Testis (tissue), 2 donors: ENCODE measurements at regions not wholly inside any gene's neighbourhood (a gene's known extent, or its start where the extent isn't known, plus 50 kb on each side); places are given as distances from the start of the nearest gene placed in this dataset.

Experiments used
- POLR2A ChIP-seq: fragments of 450-650 bp; IDR thresholded peaks from one replicate; pipeline ENCODE4 v1.6.1; 2017; ENCODE audit warnings: antibody characterized with exemption, mild to moderate bottlenecking, moderate library complexity
- TF ChIP-seq, protein P1 (sequence below), 3 experiments: fragments of 450-650 bp in 2 of 3; fragments of 200-600 bp in 1 of 3; sonication (generic) in 1 of 3; IDR thresholded peaks; one replicate each; pipeline ENCODE4 v1.5.1; 2016 to 2019; ENCODE audit warnings: antibody characterized with exemption in 3 of 3, mild to moderate bottlenecking in 2 of 3, moderate library complexity in 1 of 3

DNA sequence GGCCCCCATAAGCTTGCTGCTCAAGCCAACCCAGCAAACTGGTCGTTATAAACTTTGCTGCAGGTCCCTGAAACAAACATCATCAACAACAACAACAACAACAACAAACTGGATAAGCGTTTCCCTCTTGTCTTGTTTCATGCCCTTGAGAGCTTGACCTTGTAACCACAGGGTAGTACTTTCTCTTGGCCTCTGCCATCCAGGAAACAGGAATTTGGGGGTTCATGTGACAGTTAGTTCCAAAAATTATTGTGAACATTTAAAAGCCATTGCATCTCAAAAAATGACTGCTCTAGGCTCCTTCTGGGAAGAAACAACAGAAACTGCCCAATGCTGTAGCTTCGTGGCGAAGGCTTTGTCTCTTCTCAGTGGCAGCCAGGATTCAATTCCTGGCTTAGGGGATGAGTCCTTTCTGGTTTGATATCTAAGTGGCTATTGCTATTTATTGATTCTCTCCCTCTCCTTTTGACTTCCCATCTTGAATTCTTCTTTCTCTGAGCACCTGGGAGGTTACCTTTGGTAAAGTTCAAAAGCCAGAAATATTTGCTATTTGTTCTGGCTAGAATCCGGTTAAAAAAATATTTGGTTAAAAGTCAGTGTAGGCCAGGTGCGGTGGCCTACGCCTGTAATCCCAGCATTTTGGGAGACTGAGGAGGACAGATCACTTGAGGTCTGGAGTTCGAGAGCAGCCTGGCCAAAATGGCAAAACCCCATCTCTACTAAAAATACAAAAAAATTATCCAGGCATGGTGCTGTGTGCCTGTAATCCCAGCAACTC is 52.0 kb upstream of the CPM start:
- TF ChIP-seq, protein P1, sequence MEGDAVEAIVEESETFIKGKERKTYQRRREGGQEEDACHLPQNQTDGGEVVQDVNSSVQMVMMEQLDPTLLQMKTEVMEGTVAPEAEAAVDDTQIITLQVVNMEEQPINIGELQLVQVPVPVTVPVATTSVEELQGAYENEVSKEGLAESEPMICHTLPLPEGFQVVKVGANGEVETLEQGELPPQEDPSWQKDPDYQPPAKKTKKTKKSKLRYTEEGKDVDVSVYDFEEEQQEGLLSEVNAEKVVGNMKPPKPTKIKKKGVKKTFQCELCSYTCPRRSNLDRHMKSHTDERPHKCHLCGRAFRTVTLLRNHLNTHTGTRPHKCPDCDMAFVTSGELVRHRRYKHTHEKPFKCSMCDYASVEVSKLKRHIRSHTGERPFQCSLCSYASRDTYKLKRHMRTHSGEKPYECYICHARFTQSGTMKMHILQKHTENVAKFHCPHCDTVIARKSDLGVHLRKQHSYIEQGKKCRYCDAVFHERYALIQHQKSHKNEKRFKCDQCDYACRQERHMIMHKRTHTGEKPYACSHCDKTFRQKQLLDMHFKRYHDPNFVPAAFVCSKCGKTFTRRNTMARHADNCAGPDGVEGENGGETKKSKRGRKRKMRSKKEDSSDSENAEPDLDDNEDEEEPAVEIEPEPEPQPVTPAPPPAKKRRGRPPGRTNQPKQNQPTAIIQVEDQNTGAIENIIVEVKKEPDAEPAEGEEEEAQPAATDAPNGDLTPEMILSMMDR (IDR thresholded peaks at IDR 0.05): no peak
- no peak for TF ChIP-seq POLR2A
